IPS DF 19.7 (cell line): ENCODE measurements at regions not wholly inside any gene's neighbourhood (a gene's known extent, or its start where the extent isn't known, plus 50 kb on each side); places are given as distances from the start of the nearest gene placed in this dataset.
A peak's percentile ranks its signal among the peaks of the same experiment; 100 is the strongest.

Source experiments
- DNase-seq: peaks from one replicate; pipeline ENCODE4 v3.0.0-alpha.2; 2013; ENCODE audit warnings: low read depth, low spot score

GRCh38 chr5:101935086-101935485 is 361.0 kb downstream of the SLCO4C1 start:
- DNase-seq = no peak

- DNase-seq = no peak
These were observed 363.5 kb downstream of the SLCO4C1 start for GRCh38 chr5:101932599-101932998.

- no peak for DNase-seq
These were observed 366.5 kb downstream of the SLCO4C1 start for GRCh38 chr5:101929628-101930027.

GRCh38 chr5:101917166-101917565 is 378.9 kb downstream of the SLCO4C1 start:
- no peak for DNase-seq

- peak; percentile 12 for DNase-seq
These were observed 380.5 kb downstream of the SLCO4C1 start for GRCh38 chr5:101915554-101915953.

GRCh38 chr5:101904736-101905135 is 391.3 kb downstream of the SLCO4C1 start:
- DNase-seq = no peak

GRCh38 chr5:101897914-101898313 is 398.2 kb downstream of the SLCO4C1 start:
- peak; percentile 15 for DNase-seq

GRCh38 chr5:101894985-101895384 is 401.1 kb downstream of the SLCO4C1 start:
- DNase-seq = no peak

- DNase-seq = no peak
These were observed 417.9 kb downstream of the SLCO4C1 start for GRCh38 chr5:101878190-101878589.

GRCh38 chr5:101877451-101877850 is 418.6 kb downstream of the SLCO4C1 start:
- DNase-seq = no peak

GRCh38 chr5:101866473-101866872 is 429.6 kb downstream of the SLCO4C1 start:
- no peak for DNase-seq

- DNase-seq = no peak
These were observed 435.5 kb downstream of the SLCO4C1 start for GRCh38 chr5:101860563-101860962.

- no peak for DNase-seq
These were observed 435.9 kb downstream of the SLCO4C1 start for GRCh38 chr5:101860145-101860544.

- no peak for DNase-seq
These were observed 449.6 kb downstream of the SLCO4C1 start for GRCh38 chr5:101846496-101846895.

- no peak for DNase-seq
These were observed 453.0 kb downstream of the SLCO4C1 start for GRCh38 chr5:101843055-101843454.

- DNase-seq = no peak
These were observed 457.6 kb downstream of the SLCO4C1 start for GRCh38 chr5:101838435-101838834.

GRCh38 chr5:101829255-101829654 is 466.8 kb downstream of the SLCO4C1 start:
- DNase-seq = no peak

GRCh38 chr5:101811466-101811865 is 484.6 kb downstream of the SLCO4C1 start:
- DNase-seq = no peak

GRCh38 chr5:101806410-101806809 is 489.7 kb downstream of the SLCO4C1 start:
- no peak for DNase-seq

GRCh38 chr5:101796427-101796826 is 499.7 kb downstream of the SLCO4C1 start:
- no peak for DNase-seq

GRCh38 chr5:101788797-101789196 is 507.3 kb downstream of the SLCO4C1 start:
- DNase-seq = no peak

- DNase-seq = no peak
These were observed 511.0 kb downstream of the SLCO4C1 start for GRCh38 chr5:101785090-101785489.

- no peak for DNase-seq
These were observed 512.7 kb downstream of the SLCO4C1 start for GRCh38 chr5:101783241-101784013.
